ENCODE measurements at regions not wholly inside any gene's neighbourhood (a gene's known extent, or its start where the extent isn't known, plus 50 kb on each side); places are given as distances from the start of the nearest gene placed in this dataset.

GRCh38 chr2:60158262-60158661 is 395.2 kb downstream of the BCL11A start:
- no peak for DNase-seq (ENCODE audit: low read depth)

- DNase-seq (ENCODE audit: low read depth), result no peak
Observed at GRCh38 chr2:60157283-60157682, 396.2 kb downstream of the BCL11A start.

- DNase-seq (ENCODE audit: low read depth), result no peak
Observed at GRCh38 chr2:60154142-60154541, 399.3 kb downstream of the BCL11A start.

- peak; percentile 23 for DNase-seq (ENCODE audit: low read depth)
Observed at GRCh38 chr2:60152226-60152833, 401.1 kb downstream of the BCL11A start.

GRCh38 chr2:60149176-60149575 is 404.3 kb downstream of the BCL11A start:
- no peak for DNase-seq (ENCODE audit: low read depth)

GRCh38 chr2:60148716-60149115 is 404.7 kb downstream of the BCL11A start:
- no peak for DNase-seq (ENCODE audit: low read depth)

- DNase-seq (ENCODE audit: low read depth), result no peak
Observed at GRCh38 chr2:60140185-60140584, 413.3 kb downstream of the BCL11A start.

- DNase-seq (ENCODE audit: low read depth), result no peak
Observed at GRCh38 chr2:60136913-60137312, 416.5 kb downstream of the BCL11A start.

GRCh38 chr2:60127191-60127590 is 426.3 kb downstream of the BCL11A start:
- DNase-seq (ENCODE audit: low read depth), result no peak

- DNase-seq (ENCODE audit: low read depth), result no peak
Observed at GRCh38 chr2:60125611-60126426, 427.6 kb downstream of the BCL11A start.

- no peak for DNase-seq (ENCODE audit: low read depth)
Observed at GRCh38 chr2:60119778-60120177, 433.7 kb downstream of the BCL11A start.

- no peak for DNase-seq (ENCODE audit: low read depth)
Observed at GRCh38 chr2:60118917-60119316, 434.5 kb downstream of the BCL11A start.

GRCh38 chr2:60118061-60118460 is 435.4 kb downstream of the BCL11A start:
- no peak for DNase-seq (ENCODE audit: low read depth)

- DNase-seq (ENCODE audit: low read depth), result no peak
Observed at GRCh38 chr2:60116161-60116875, 437.1 kb downstream of the BCL11A start.

- no peak for DNase-seq (ENCODE audit: low read depth)
Observed at GRCh38 chr2:60109744-60110143, 443.7 kb downstream of the BCL11A start.

GRCh38 chr2:60106836-60107529 is 446.5 kb downstream of the BCL11A start:
- no peak for DNase-seq (ENCODE audit: low read depth)

GRCh38 chr2:60105906-60106305 is 447.5 kb downstream of the BCL11A start:
- DNase-seq (ENCODE audit: low read depth), result no peak

GRCh38 chr2:60104514-60105505 is 448.6 kb downstream of the BCL11A start:
- peak; percentile 47 for DNase-seq (ENCODE audit: low read depth)

- DNase-seq (ENCODE audit: low read depth), result no peak
Observed at GRCh38 chr2:60100034-60100433, 453.4 kb downstream of the BCL11A start.

- DNase-seq (ENCODE audit: low read depth), result no peak
Observed at GRCh38 chr2:60098996-60099395, 454.5 kb downstream of the BCL11A start.

- DNase-seq (ENCODE audit: low read depth), result no peak
Observed at GRCh38 chr2:60097298-60097697, 456.2 kb downstream of the BCL11A start.
